ENCODE measurements at regions not wholly inside any gene's neighbourhood (a gene's known extent, or its start where the extent isn't known, plus 50 kb on each side); places are given as distances from the start of the nearest gene placed in this dataset.
A peak's percentile ranks its signal among the peaks of the same experiment; 100 is the strongest.

DNA sequence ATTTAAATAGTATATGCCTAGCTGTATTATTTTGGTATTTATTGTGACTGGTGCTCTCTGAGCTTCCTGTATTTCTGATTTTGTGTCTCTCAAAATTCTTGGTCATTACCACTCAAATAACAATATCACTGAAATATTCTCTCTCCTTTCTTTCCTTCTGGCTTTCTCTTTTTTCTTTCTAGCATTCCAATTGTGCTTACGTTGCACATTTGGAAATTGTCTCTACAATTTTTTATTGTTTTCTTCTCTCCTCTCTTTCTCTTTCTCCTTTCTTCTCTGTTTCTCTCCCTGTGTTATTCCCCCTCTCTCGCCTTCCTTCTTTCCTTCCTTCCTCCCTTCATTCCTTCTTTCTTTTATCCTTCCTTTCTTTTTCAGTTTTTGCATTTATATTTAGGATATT lies 89.6 kb upstream of the MCTP2 start:
- no peak overlapping the region for H2BK120ac ChIP-seq (ENCODE audit: insufficient read depth, low read length, poor library complexity)
- no peak overlapping the region for H3K14ac ChIP-seq (ENCODE audit: low read length)
- no peak overlapping the region for H2BK12ac ChIP-seq (ENCODE audit: low read length)
- no peaks in the 10 kb centered on the region for H3K36me3 ChIP-seq (ENCODE audit: control insufficient read depth in 1 of 2, insufficient read depth in 2 of 2, low read length in 2 of 2)
- no peaks in the 10 kb centered on the region for H3K4me1 ChIP-seq (ENCODE audit: control insufficient read depth in 1 of 2, insufficient read depth in 2 of 2, low read length in 2 of 2)
- H3K27me3 ChIP-seq (ENCODE audit: insufficient read depth, low read length) = no peaks in the 10 kb centered on the region
- no peak overlapping the region for H2AFZ ChIP-seq (ENCODE audit: insufficient read depth, low read length, poor library complexity)
- H3K9ac ChIP-seq (ENCODE audit: low read length) = no peak overlapping the region
- no peak overlapping the region for H4K8ac ChIP-seq (ENCODE audit: low read depth, low read length)
- no peak for DNase-seq
- H2AK5ac ChIP-seq (ENCODE audit: low read length) = no peak overlapping the region
- no peak overlapping the region for H3K23ac ChIP-seq (ENCODE audit: low read length)
- H3K79me2 ChIP-seq (ENCODE audit: control insufficient read depth, insufficient read depth, low read length, poor library complexity) = no peaks in the 10 kb centered on the region
- H3K9me3 ChIP-seq (ENCODE audit: insufficient read depth, low read depth, low read length) = no peaks in the 10 kb centered on the region
- no peak overlapping the region for H3K4me3 ChIP-seq (ENCODE audit: low read depth, low read length)
- no peak overlapping the region for H2BK5ac ChIP-seq (ENCODE audit: low read depth, low read length, poor library complexity)
- no peaks in the 10 kb centered on the region for H3K79me1 ChIP-seq (ENCODE audit: low read length)
- H3K4me2 ChIP-seq (ENCODE audit: low read length) = no peak overlapping the region
- no peak overlapping the region for H4K12ac ChIP-seq (ENCODE audit: low read depth, low read length)
- 100% methylated on average over 1 of the region's 2 CpGs for WGBS (ENCODE audit: extremely low coverage, insufficient coverage, insufficient read length)
- H3K4ac ChIP-seq (ENCODE audit: low read depth, low read length) = no peak overlapping the region
- H3K18ac ChIP-seq (ENCODE audit: low read length) = no peak overlapping the region
- no peak overlapping the region for H3K27ac ChIP-seq (ENCODE audit: low read depth, low read length)
- no peak overlapping the region for H4K91ac ChIP-seq (ENCODE audit: low read depth, low read length)

- no peaks in the 10 kb centered on the region for H3K79me2 ChIP-seq (ENCODE audit: control insufficient read depth, insufficient read depth, low read length, poor library complexity)
- no peak overlapping the region for H2BK12ac ChIP-seq (ENCODE audit: low read length)
- H2AFZ ChIP-seq (ENCODE audit: insufficient read depth, low read length, poor library complexity) = no peak overlapping the region
- no CpG with 5 or more reads among the region's 1 CpG for WGBS (ENCODE audit: extremely low coverage, insufficient coverage, insufficient read length)
- H3K9me3 ChIP-seq (ENCODE audit: insufficient read depth, low read depth, low read length) = no peaks in the 10 kb centered on the region
- H3K4me1 ChIP-seq (ENCODE audit: control insufficient read depth in 1 of 2, insufficient read depth in 2 of 2, low read length in 2 of 2) = no peaks in the 10 kb centered on the region
- no peak overlapping the region for H3K14ac ChIP-seq (ENCODE audit: low read length)
- no peaks in the 10 kb centered on the region for H3K36me3 ChIP-seq (ENCODE audit: control insufficient read depth in 1 of 2, insufficient read depth in 2 of 2, low read length in 2 of 2)
- H2BK120ac ChIP-seq (ENCODE audit: insufficient read depth, low read length, poor library complexity) = no peak overlapping the region
- no peak overlapping the region for H4K12ac ChIP-seq (ENCODE audit: low read depth, low read length)
- no peak overlapping the region for H3K27ac ChIP-seq (ENCODE audit: low read depth, low read length)
- no peak overlapping the region for H4K8ac ChIP-seq (ENCODE audit: low read depth, low read length)
- H3K23ac ChIP-seq (ENCODE audit: low read length) = no peak overlapping the region
- no peak overlapping the region for H3K18ac ChIP-seq (ENCODE audit: low read length)
- no peak overlapping the region for H3K4me3 ChIP-seq (ENCODE audit: low read depth, low read length)
- H4K91ac ChIP-seq (ENCODE audit: low read depth, low read length) = no peak overlapping the region
- H3K9ac ChIP-seq (ENCODE audit: low read length) = no peak overlapping the region
- H3K4ac ChIP-seq (ENCODE audit: low read depth, low read length) = no peak overlapping the region
- DNase-seq = peak in 1 of 2 donors; percentile 8
- no peaks in the 10 kb centered on the region for H3K79me1 ChIP-seq (ENCODE audit: low read length)
- H3K4me2 ChIP-seq (ENCODE audit: low read length) = no peak overlapping the region
- H2AK5ac ChIP-seq (ENCODE audit: low read length) = no peak overlapping the region
- no peak overlapping the region for H2BK5ac ChIP-seq (ENCODE audit: low read depth, low read length, poor library complexity)
- no peaks in the 10 kb centered on the region for H3K27me3 ChIP-seq (ENCODE audit: insufficient read depth, low read length)
These were observed 95.7 kb upstream of the MCTP2 start for GRCh38 chr15:94135486-94136147.

GRCh38 chr15:94131875-94132274 lies 99.5 kb upstream of the MCTP2 start:
- H2AFZ ChIP-seq (ENCODE audit: insufficient read depth, low read length, poor library complexity) = no peak overlapping the region
- H3K23ac ChIP-seq (ENCODE audit: low read length) = no peak overlapping the region
- no peaks in the 10 kb centered on the region for H3K27me3 ChIP-seq (ENCODE audit: insufficient read depth, low read length)
- no peak overlapping the region for H4K8ac ChIP-seq (ENCODE audit: low read depth, low read length)
- no peaks in the 10 kb centered on the region for H3K9me3 ChIP-seq (ENCODE audit: insufficient read depth, low read depth, low read length)
- no peak overlapping the region for H3K27ac ChIP-seq (ENCODE audit: low read depth, low read length)
- H3K9ac ChIP-seq (ENCODE audit: low read length) = no peak overlapping the region
- no peaks in the 10 kb centered on the region for H3K4me1 ChIP-seq (ENCODE audit: control insufficient read depth in 1 of 2, insufficient read depth in 2 of 2, low read length in 2 of 2)
- no peak for DNase-seq
- H3K79me2 ChIP-seq (ENCODE audit: control insufficient read depth, insufficient read depth, low read length, poor library complexity) = no peaks in the 10 kb centered on the region
- H2BK120ac ChIP-seq (ENCODE audit: insufficient read depth, low read length, poor library complexity) = no peak overlapping the region
- H3K4ac ChIP-seq (ENCODE audit: low read depth, low read length) = no peak overlapping the region
- H3K79me1 ChIP-seq (ENCODE audit: low read length) = no peaks in the 10 kb centered on the region
- no peak overlapping the region for H3K18ac ChIP-seq (ENCODE audit: low read length)
- no peak overlapping the region for H3K14ac ChIP-seq (ENCODE audit: low read length)
- H4K12ac ChIP-seq (ENCODE audit: low read depth, low read length) = no peak overlapping the region
- no peak overlapping the region for H3K4me2 ChIP-seq (ENCODE audit: low read length)
- H4K91ac ChIP-seq (ENCODE audit: low read depth, low read length) = no peak overlapping the region
- no peak overlapping the region for H2BK5ac ChIP-seq (ENCODE audit: low read depth, low read length, poor library complexity)
- H3K36me3 ChIP-seq (ENCODE audit: control insufficient read depth in 1 of 2, insufficient read depth in 2 of 2, low read length in 2 of 2) = no peaks in the 10 kb centered on the region
- H2AK5ac ChIP-seq (ENCODE audit: low read length) = no peak overlapping the region
- no peak overlapping the region for H3K4me3 ChIP-seq (ENCODE audit: low read depth, low read length)
- no peak overlapping the region for H2BK12ac ChIP-seq (ENCODE audit: low read length)

- no peaks in the 10 kb centered on the region for H3K79me1 ChIP-seq (ENCODE audit: low read length)
- H3K27ac ChIP-seq (ENCODE audit: low read depth, low read length) = no peak overlapping the region
- H2AFZ ChIP-seq (ENCODE audit: insufficient read depth, low read length, poor library complexity) = no peak overlapping the region
- no peak overlapping the region for H3K18ac ChIP-seq (ENCODE audit: low read length)
- no peak overlapping the region for H4K12ac ChIP-seq (ENCODE audit: low read depth, low read length)
- H4K8ac ChIP-seq (ENCODE audit: low read depth, low read length) = no peak overlapping the region
- no peak overlapping the region for H3K23ac ChIP-seq (ENCODE audit: low read length)
- no peaks in the 10 kb centered on the region for H3K36me3 ChIP-seq (ENCODE audit: control insufficient read depth in 1 of 2, insufficient read depth in 2 of 2, low read length in 2 of 2)
- no peak overlapping the region for H3K4me2 ChIP-seq (ENCODE audit: low read length)
- no peak overlapping the region for H4K91ac ChIP-seq (ENCODE audit: low read depth, low read length)
- no peak overlapping the region for H3K4me3 ChIP-seq (ENCODE audit: low read depth, low read length)
- WGBS (ENCODE audit: extremely low coverage, insufficient coverage, insufficient read length) = no CpG with 5 or more reads among the region's 4 CpGs
- H3K4me1 ChIP-seq (ENCODE audit: control insufficient read depth in 1 of 2, insufficient read depth in 2 of 2, low read length in 2 of 2) = no peaks in the 10 kb centered on the region
- no peaks in the 10 kb centered on the region for H3K27me3 ChIP-seq (ENCODE audit: insufficient read depth, low read length)
- H2BK120ac ChIP-seq (ENCODE audit: insufficient read depth, low read length, poor library complexity) = no peak overlapping the region
- H3K9me3 ChIP-seq (ENCODE audit: insufficient read depth, low read depth, low read length) = no peaks in the 10 kb centered on the region
- DNase-seq = no peak
- no peak overlapping the region for H2BK12ac ChIP-seq (ENCODE audit: low read length)
- H3K9ac ChIP-seq (ENCODE audit: low read length) = no peak overlapping the region
- H2AK5ac ChIP-seq (ENCODE audit: low read length) = no peak overlapping the region
- H3K4ac ChIP-seq (ENCODE audit: low read depth, low read length) = no peak overlapping the region
- no peaks in the 10 kb centered on the region for H3K79me2 ChIP-seq (ENCODE audit: control insufficient read depth, insufficient read depth, low read length, poor library complexity)
- no peak overlapping the region for H2BK5ac ChIP-seq (ENCODE audit: low read depth, low read length, poor library complexity)
- H3K14ac ChIP-seq (ENCODE audit: low read length) = no peak overlapping the region
These were observed 100.9 kb upstream of the MCTP2 start for GRCh38 chr15:94130504-94130903.

Measured in trophoblast cell (in vitro differentiated cells and primary cell).